SU-DHL-6 (cell line): ENCODE measurements at regions not wholly inside any gene's neighbourhood (a gene's known extent, or its start where the extent isn't known, plus 50 kb on each side); places are given as distances from the start of the nearest gene placed in this dataset.

ENCODE experiments used
- H2AFZ ChIP-seq: fragments of 200-600 bp; sonication (generic); 2 replicates; pipeline ENCODE4 v1.6.1; 2014; ENCODE audit warnings: low read depth, mild to moderate bottlenecking, moderate library complexity, mixed read lengths, antibody characterized with exemption, low read length; ENCODE audit not compliant: severe bottlenecking
- H3F3A ChIP-seq: fragments of 200-600 bp; shearing (Covaris generic); 2 replicates; pipeline ENCODE4 v1.6.0; 2016; ENCODE audit warnings: antibody characterized with exemption, mild to moderate bottlenecking; ENCODE audit not compliant: insufficient read depth
- H3K27ac ChIP-seq: fragments of 200-600 bp; sonication (generic); 2 replicates; pipeline ENCODE4 v1.5.1; 2016; ENCODE audit warnings: low read depth, mild to moderate bottlenecking, low read length, moderate library complexity, mixed read lengths
- H3K27me3 ChIP-seq: fragments of 200-600 bp; sonication (generic), shearing (Covaris generic); 2 replicates; pipeline ENCODE4 v1.6.0; 2014; ENCODE audit warnings: mild to moderate bottlenecking, low read length
- H3K36me3 ChIP-seq: fragments of 200-600 bp; sonication (generic); 2 replicates; pipeline ENCODE4 v1.6.1; 2014; ENCODE audit warnings: mild to moderate bottlenecking, low read length, mixed read lengths
- H3K4me2 ChIP-seq: fragments of 300-600, 200-600 bp; shearing (Covaris generic), sonication (generic); 2 replicates; pipeline ENCODE4 v1.6.0; 2014; ENCODE audit warnings: low read length, low read depth, mild to moderate bottlenecking; ENCODE audit not compliant: poor library complexity, severe bottlenecking
- H3K4me3 ChIP-seq: fragments of 200-600 bp; sonication (generic); 2 replicates; pipeline ENCODE4 v1.5.1; 2014; ENCODE audit warnings: antibody characterized with exemption, low read length, mild to moderate bottlenecking, mixed read lengths; ENCODE audit not compliant: insufficient read depth, poor library complexity, severe bottlenecking
- H3K79me2 ChIP-seq: fragments of 200-600 bp; sonication (generic); 2 replicates; pipeline ENCODE4 v1.6.1; 2014; ENCODE audit warnings: mild to moderate bottlenecking, low read length, moderate library complexity; ENCODE audit not compliant: insufficient read depth
- H3K9ac ChIP-seq: fragments of 200-600 bp; sonication (generic); 2 replicates; pipeline ENCODE4 v1.7.0; 2014; ENCODE audit warnings: mild to moderate bottlenecking, low read length
- H3K9me2 ChIP-seq: fragments of 200-600 bp; sonication (generic); replicated peaks from 2 replicates; pipeline ENCODE4 v1.6.1; 2014; ENCODE audit warnings: low read length; ENCODE audit not compliant: insufficient read depth
- H3K9me3 ChIP-seq: fragments of 200-600 bp; sonication (generic); 2 replicates; pipeline ENCODE4 v1.6.1; 2014; ENCODE audit warnings: low read length, mixed read lengths; ENCODE audit not compliant: insufficient read depth
- H4K20me1 ChIP-seq: fragments of 200-600 bp; sonication (generic); 2 replicates; pipeline ENCODE4 v1.6.1; 2014; ENCODE audit warnings: low read depth, mild to moderate bottlenecking, antibody characterized with exemption, low read length, moderate library complexity, mixed read lengths
- EZH2phosphoT487 ChIP-seq: fragments of 200-600 bp; sonication (generic), shearing (Covaris generic); conservative IDR thresholded peaks from 2 replicates; pipeline ENCODE4 v1.6.1; 2018; ENCODE audit warnings: mild to moderate bottlenecking, antibody characterized with exemption, low read length, moderate library complexity, mixed read lengths
- TF ChIP-seq, protein P1 (sequence below): fragments of 200-600 bp; sonication (generic); IDR thresholded peaks from one replicate; pipeline ENCODE4 v1.5.1; 2017; ENCODE audit warnings: antibody characterized with exemption, mild to moderate bottlenecking, low read length, moderate library complexity; ENCODE audit not compliant: insufficient read depth, poor library complexity, severe bottlenecking

DNA sequence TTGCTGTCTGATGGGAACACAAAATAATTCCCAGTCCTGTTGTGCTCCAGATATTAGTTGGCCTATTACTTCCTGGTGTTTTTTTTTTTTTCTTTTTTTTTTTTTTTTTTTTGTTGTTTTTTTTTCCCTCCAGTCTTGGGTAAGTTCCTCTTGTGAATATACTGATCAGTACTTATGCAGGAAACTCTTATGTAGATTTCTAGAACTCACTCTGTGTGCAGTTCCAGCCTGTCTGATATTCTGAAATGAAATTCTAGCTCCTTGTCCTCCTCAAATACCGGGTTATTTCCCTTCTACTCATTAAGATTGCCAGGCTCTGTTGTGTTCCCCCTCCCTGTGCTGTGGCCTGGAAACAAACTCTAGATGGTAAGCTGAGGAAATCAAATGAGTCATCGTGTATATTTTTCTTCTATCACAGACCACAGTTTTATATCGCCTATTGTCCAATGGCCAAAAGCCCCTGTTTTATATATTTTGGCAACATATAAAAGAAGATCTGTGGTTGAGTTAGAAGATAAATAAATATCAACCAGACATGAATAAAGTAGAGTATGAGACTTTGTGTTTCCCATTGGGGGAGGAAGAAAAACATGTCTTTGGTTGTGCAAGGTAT lies 124.3 kb upstream of the UGT8 start:
- Histone ChIP-seq H3K4me3 (no peak overlapping the region), H3K9me3 (no peaks in the 10 kb centered on the region)
- TF ChIP-seq, protein P1, sequence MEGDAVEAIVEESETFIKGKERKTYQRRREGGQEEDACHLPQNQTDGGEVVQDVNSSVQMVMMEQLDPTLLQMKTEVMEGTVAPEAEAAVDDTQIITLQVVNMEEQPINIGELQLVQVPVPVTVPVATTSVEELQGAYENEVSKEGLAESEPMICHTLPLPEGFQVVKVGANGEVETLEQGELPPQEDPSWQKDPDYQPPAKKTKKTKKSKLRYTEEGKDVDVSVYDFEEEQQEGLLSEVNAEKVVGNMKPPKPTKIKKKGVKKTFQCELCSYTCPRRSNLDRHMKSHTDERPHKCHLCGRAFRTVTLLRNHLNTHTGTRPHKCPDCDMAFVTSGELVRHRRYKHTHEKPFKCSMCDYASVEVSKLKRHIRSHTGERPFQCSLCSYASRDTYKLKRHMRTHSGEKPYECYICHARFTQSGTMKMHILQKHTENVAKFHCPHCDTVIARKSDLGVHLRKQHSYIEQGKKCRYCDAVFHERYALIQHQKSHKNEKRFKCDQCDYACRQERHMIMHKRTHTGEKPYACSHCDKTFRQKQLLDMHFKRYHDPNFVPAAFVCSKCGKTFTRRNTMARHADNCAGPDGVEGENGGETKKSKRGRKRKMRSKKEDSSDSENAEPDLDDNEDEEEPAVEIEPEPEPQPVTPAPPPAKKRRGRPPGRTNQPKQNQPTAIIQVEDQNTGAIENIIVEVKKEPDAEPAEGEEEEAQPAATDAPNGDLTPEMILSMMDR: no peak
- no peak for TF ChIP-seq EZH2phosphoT487

DNA sequence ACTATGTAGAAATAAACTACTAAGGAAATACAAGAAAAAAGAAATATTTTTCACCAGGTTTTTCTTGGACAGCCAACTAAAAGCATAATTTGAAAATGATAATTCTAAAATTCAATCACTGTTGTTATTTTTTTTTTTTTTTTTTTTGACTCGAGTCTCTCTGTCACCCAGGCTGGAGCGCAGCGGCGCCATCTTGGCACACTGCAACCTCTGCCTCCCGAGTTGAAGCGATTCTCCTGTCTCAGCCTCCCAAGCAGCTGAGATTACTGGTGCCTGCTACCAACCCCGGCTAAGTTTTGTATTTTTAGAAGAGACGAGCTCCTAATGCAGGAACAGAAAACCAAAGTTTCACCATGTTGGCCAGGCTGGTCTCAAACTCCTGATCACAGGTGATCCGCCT lies 122.3 kb upstream of the UGT8 start:
- Histone ChIP-seq H3K4me3 (no peak overlapping the region), H3F3A (no peaks in the 10 kb centered on the region), H4K20me1 (no peaks in the 10 kb centered on the region), H3K9me2 (no peaks in the 10 kb centered on the region), H3K79me2 (no peaks in the 10 kb centered on the region), H3K27me3 (no peaks in the 10 kb centered on the region), H3K27ac (no peak overlapping the region), H2AFZ (no peak overlapping the region), H3K4me2 (no peak overlapping the region), H3K9me3 (no peaks in the 10 kb centered on the region), H3K9ac (no peak overlapping the region), H3K36me3 (no peaks in the 10 kb centered on the region)
- TF ChIP-seq, protein P1: no peak
- TF ChIP-seq EZH2phosphoT487: no peak

More for the DNA sequence above, 124.3 kb upstream of the UGT8 start:
- Histone ChIP-seq H3K9me2 (no peaks in the 10 kb centered on the region), H4K20me1 (no peaks in the 10 kb centered on the region), H3F3A (no peaks in the 10 kb centered on the region), H3K27me3 (no peaks in the 10 kb centered on the region), H3K9ac (no peak overlapping the region), H3K27ac (no peak overlapping the region), H2AFZ (no peak overlapping the region), H3K79me2 (no peaks in the 10 kb centered on the region), H3K36me3 (no peaks in the 10 kb centered on the region), H3K4me2 (no peak overlapping the region)

DNA sequence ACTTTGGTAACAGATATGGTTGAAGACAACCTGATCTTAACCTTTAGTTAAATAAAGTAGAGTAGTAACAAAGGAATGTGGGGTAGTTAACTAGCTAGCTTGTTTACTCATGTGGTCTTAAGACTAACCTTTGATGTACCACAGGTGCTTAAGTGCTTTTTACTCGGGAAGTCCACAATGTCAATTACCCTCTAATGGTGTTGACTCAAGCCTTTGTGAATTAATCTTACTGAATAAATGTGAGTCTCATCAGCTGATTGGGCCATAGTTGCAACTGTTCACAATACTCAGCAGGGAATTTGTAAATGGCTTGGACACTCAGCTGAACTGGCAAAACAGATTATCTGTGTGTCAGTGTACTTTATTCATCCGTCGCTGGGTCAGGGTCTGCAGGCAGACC lies 119.0 kb upstream of the UGT8 start:
- Histone ChIP-seq H3K4me2 (no peak overlapping the region), H4K20me1 (no peaks in the 10 kb centered on the region), H3K27ac (no peak overlapping the region), H3K9me3 (no peaks in the 10 kb centered on the region), H3K27me3 (no peaks in the 10 kb centered on the region), H3K9ac (no peak overlapping the region), H3K79me2 (no peaks in the 10 kb centered on the region), H3K36me3 (no peaks in the 10 kb centered on the region), H3K9me2 (no peaks in the 10 kb centered on the region), H3K4me3 (no peak overlapping the region), H3F3A (no peaks in the 10 kb centered on the region), H2AFZ (no peak overlapping the region)
- no peak for TF ChIP-seq EZH2phosphoT487
- TF ChIP-seq, protein P1: no peak
